MM.1S (cell line): ENCODE measurements at regions not wholly inside any gene's neighbourhood (a gene's known extent, or its start where the extent isn't known, plus 50 kb on each side); places are given as distances from the start of the nearest gene placed in this dataset.

Source experiments
- DNase-seq: peaks from one replicate; pipeline ENCODE4 v3.0.0-alpha.2; 2015
- H2AFZ ChIP-seq: fragments of 300-600 bp; sonication (generic); 2 replicates; pipeline ENCODE4 v1.6.0; 2016; ENCODE audit warnings: antibody characterized with exemption, low read length
- H3F3A ChIP-seq: fragments of 300-600 bp; sonication (generic); 2 replicates; pipeline ENCODE4 v1.6.1; 2016; ENCODE audit warnings: mild to moderate bottlenecking, antibody characterized with exemption, low read length, moderate library complexity, mixed read lengths; ENCODE audit not compliant: insufficient read depth
- H3K27ac ChIP-seq: fragments of 300-600 bp; sonication (generic); 2 replicates; pipeline ENCODE4 v1.5.1; 2016; ENCODE audit warnings: mild to moderate bottlenecking, low read length
- H3K27me3 ChIP-seq: fragments of 300-600 bp; sonication (generic); replicated peaks from 2 replicates; pipeline ENCODE4 v1.6.0; 2016; ENCODE audit warnings: low read length; ENCODE audit not compliant: insufficient read depth
- H3K36me3 ChIP-seq: fragments of 300-600 bp; sonication (generic); replicated peaks from 2 replicates; pipeline ENCODE4 v1.6.1; 2016; ENCODE audit warnings: mild to moderate bottlenecking, low read length, mixed read lengths; ENCODE audit not compliant: insufficient read depth
- H3K4me1 ChIP-seq: fragments of 300-600 bp; sonication (generic); 2 replicates; pipeline ENCODE4 v1.6.1; 2016; ENCODE audit warnings: low read length, mixed read lengths
- H3K4me2 ChIP-seq: fragments of 300-600 bp; sonication (generic); 2 replicates; pipeline ENCODE4 v1.6.0; 2016; ENCODE audit warnings: low read depth, low read length
- H3K4me3 ChIP-seq: fragments of 300-600 bp; sonication (generic); 2 replicates; pipeline ENCODE4 v1.5.1; 2016; ENCODE audit warnings: low read length, mixed read lengths
- H3K79me2 ChIP-seq: fragments of 300-600 bp; sonication (generic); 2 replicates; pipeline ENCODE4 v1.6.1; 2016; ENCODE audit warnings: mixed run types, low read length, mixed read lengths
- H3K9ac ChIP-seq: fragments of 300-600 bp; sonication (generic); 2 replicates; pipeline ENCODE4 v1.6.1; 2016; ENCODE audit warnings: low read length, mixed read lengths
- H3K9me2 ChIP-seq: fragments of 300-600 bp; sonication (generic); replicated peaks from 2 replicates; pipeline ENCODE4 v1.6.1; 2016; ENCODE audit warnings: mild to moderate bottlenecking, low read length, mixed read lengths; ENCODE audit not compliant: insufficient read depth
- H3K9me3 ChIP-seq: fragments of 300-600 bp; sonication (generic); replicated peaks from 2 replicates; pipeline ENCODE4 v1.6.1; 2016; ENCODE audit warnings: mild to moderate bottlenecking, low read length, mixed read lengths; ENCODE audit not compliant: insufficient read depth
- H4K20me1 ChIP-seq: fragments of 300-600 bp; sonication (generic); 2 replicates; pipeline ENCODE4 v1.6.1; 2016; ENCODE audit warnings: mild to moderate bottlenecking, low read length, moderate library complexity, mixed read lengths; ENCODE audit not compliant: insufficient read depth
- CTCF ChIP-seq: fragments of 300-600 bp; sonication (generic); IDR thresholded peaks from 2 replicates; pipeline ENCODE4 v1.5.1; 2016; ENCODE audit warnings: antibody characterized with exemption, low read length, mixed read lengths
- EZH2 ChIP-seq: fragments of 300-600 bp; sonication (generic); optimal IDR thresholded peaks from 2 replicates; pipeline ENCODE3; 2017; ENCODE audit warnings: low read depth, mild to moderate bottlenecking, antibody characterized with exemption, low read length, mixed read lengths
- EZH2phosphoT487 ChIP-seq: fragments of 300-600 bp; sonication (generic); IDR thresholded peaks from 2 replicates; pipeline ENCODE4 v1.6.1; 2018; ENCODE audit warnings: antibody characterized with exemption, low read length

- Histone ChIP-seq H3K4me3 (no peak overlapping the region), H3K9me2 (no peaks in the 10 kb centered on the region), H3F3A (no peaks in the 10 kb centered on the region), H3K4me2 (no peak overlapping the region), H3K9ac (no peak overlapping the region), H4K20me1 (no peaks in the 10 kb centered on the region), H3K4me1 (no peaks in the 10 kb centered on the region), H3K36me3 (no peaks in the 10 kb centered on the region), H3K27ac (no peak overlapping the region), H2AFZ (no peak overlapping the region), H3K9me3 (no peaks in the 10 kb centered on the region), H3K27me3 (no peaks in the 10 kb centered on the region), H3K79me2 (no peaks in the 10 kb centered on the region)
- no peak for DNase-seq
- TF ChIP-seq CTCF (no peak), EZH2phosphoT487 (no peak), EZH2 (no peak)
These were observed 112.9 kb downstream of the SH3TC2 start for GRCh38 chr5:148949841-148950470.

GRCh38 chr5:148950471-148950863 is 112.4 kb downstream of the SH3TC2 start:
- H3K36me3 ChIP-seq: no peaks in the 10 kb centered on the region
- no peak overlapping the region for H3K4me2 ChIP-seq
- TF ChIP-seq EZH2phosphoT487: no peak
- no peak for TF ChIP-seq EZH2
- no peak for TF ChIP-seq CTCF
- no peak overlapping the region for H3K4me3 ChIP-seq
- no peak overlapping the region for H3K27ac ChIP-seq
- no peaks in the 10 kb centered on the region for H3K9me3 ChIP-seq
- no peak overlapping the region for H3K9ac ChIP-seq
- H3K27me3 ChIP-seq: no peaks in the 10 kb centered on the region
- no peaks in the 10 kb centered on the region for H3K9me2 ChIP-seq
- no peaks in the 10 kb centered on the region for H3K79me2 ChIP-seq
- DNase-seq: no peak
- no peaks in the 10 kb centered on the region for H3K4me1 ChIP-seq
- no peaks in the 10 kb centered on the region for H4K20me1 ChIP-seq
- no peak overlapping the region for H2AFZ ChIP-seq
- no peaks in the 10 kb centered on the region for H3F3A ChIP-seq

- H3K4me1 ChIP-seq: no peaks in the 10 kb centered on the region
- H2AFZ ChIP-seq: no peak overlapping the region
- H3K9ac ChIP-seq: no peak overlapping the region
- H3K4me2 ChIP-seq: no peak overlapping the region
- H3K9me3 ChIP-seq: no peaks in the 10 kb centered on the region
- H3K36me3 ChIP-seq: no peaks in the 10 kb centered on the region
- no peak overlapping the region for H3K4me3 ChIP-seq
- H3F3A ChIP-seq: no peaks in the 10 kb centered on the region
- TF ChIP-seq CTCF: no peak
- TF ChIP-seq EZH2: no peak
- TF ChIP-seq EZH2phosphoT487: no peak
- H3K79me2 ChIP-seq: no peaks in the 10 kb centered on the region
- H4K20me1 ChIP-seq: no peaks in the 10 kb centered on the region
- no peaks in the 10 kb centered on the region for H3K27me3 ChIP-seq
- no peak overlapping the region for H3K27ac ChIP-seq
- DNase-seq: no peak
- H3K9me2 ChIP-seq: no peaks in the 10 kb centered on the region
These were observed 112.0 kb downstream of the SH3TC2 start for GRCh38 chr5:148950892-148951291.
